ENCODE measurements at regions not wholly inside any gene's neighbourhood (a gene's known extent, or its start where the extent isn't known, plus 50 kb on each side); places are given as distances from the start of the nearest gene placed in this dataset.

- TF ChIP-seq REST (IDR thresholded peaks at IDR 0.05; ENCODE audit: low read depth, low read length) (no peak), JUNB (IDR thresholded peaks at IDR 0.05) (no peak), CEBPB (IDR thresholded peaks at IDR 0.05; ENCODE audit: borderline replicate concordance in 1 of 2, low read depth in 2 of 2, low read length in 2 of 2) (no peak), ZBTB40 (IDR thresholded peaks at IDR 0.05; ENCODE audit: borderline replicate concordance) (no peak; the same call in 1 of the 2 replicates), MAX (IDR thresholded peaks at IDR 0.05; ENCODE audit: low read depth, low read length) (no peak), RELB (IDR thresholded peaks at IDR 0.05; ENCODE audit: low read depth) (peak; percentile 52; the same call in 1 of the 2 replicates), PAX5 (IDR thresholded peaks at IDR 0.05; ENCODE audit: borderline replicate concordance, low read depth, low read length) (no peak), BRCA1 (IDR thresholded peaks at IDR 0.05; ENCODE audit: low read depth, low read length) (no peak), RAD21 (IDR thresholded peaks at IDR 0.05; ENCODE audit: insufficient read depth, low read depth, low read length) (no peak), GATAD2B (conservative IDR thresholded peaks at IDR 0.05; ENCODE audit: low read depth) (no peak), FOS (IDR thresholded peaks at IDR 0.05; ENCODE audit: borderline replicate concordance, extremely low read depth, insufficient read length) (no peak), ATF7 (IDR thresholded peaks at IDR 0.05; ENCODE audit: low read depth) (peak; percentile 29; the same call in 1 of the 2 replicates), SMAD1 (IDR thresholded peaks at IDR 0.05; ENCODE audit: low read depth, partially characterized antibody) (no peak), TCF7 (IDR thresholded peaks at IDR 0.05; ENCODE audit: borderline replicate concordance) (peak; percentile 85), SUZ12 (IDR thresholded peaks at IDR 0.05; ENCODE audit: unreplicated experiment) (no peak), POLR2A (IDR thresholded peaks at IDR 0.05; ENCODE audit: low read depth, low read length) (no peak), IKZF2 (IDR thresholded peaks at IDR 0.05) (0 out of 4 replicates have a peak, but pooled peaks of 1 of the 2 experiments have one; percentile 18), KDM1A (IDR thresholded peaks at IDR 0.05; ENCODE audit: borderline replicate concordance) (no peak), NFXL1 (IDR thresholded peaks at IDR 0.05; ENCODE audit: borderline replicate concordance) (no peak)
These were observed 547.5 kb upstream of the ADGRB3 start (continued) for GRCh38 chr6:68087399-68088133.
